GM19467 (cell line): ENCODE measurements at regions not wholly inside any gene's neighbourhood (a gene's known extent, or its start where the extent isn't known, plus 50 kb on each side); places are given as distances from the start of the nearest gene placed in this dataset.
A peak's percentile ranks its signal among the peaks of the same experiment; 100 is the strongest.
"Not testable (repeated sequence)": the region's sequence is repeated elsewhere in the genome, so short reads cannot be mapped to it uniquely, and the experiment has no call there.

ENCODE experiments used
- ATAC-seq: cut with Tn5 transposase; IDR thresholded peaks from one replicate; pipeline ENCODE4 v1.9.1; 2021; ENCODE audit warnings: mild to moderate bottlenecking, moderate library complexity; ENCODE audit not compliant: unreplicated experiment

DNA sequence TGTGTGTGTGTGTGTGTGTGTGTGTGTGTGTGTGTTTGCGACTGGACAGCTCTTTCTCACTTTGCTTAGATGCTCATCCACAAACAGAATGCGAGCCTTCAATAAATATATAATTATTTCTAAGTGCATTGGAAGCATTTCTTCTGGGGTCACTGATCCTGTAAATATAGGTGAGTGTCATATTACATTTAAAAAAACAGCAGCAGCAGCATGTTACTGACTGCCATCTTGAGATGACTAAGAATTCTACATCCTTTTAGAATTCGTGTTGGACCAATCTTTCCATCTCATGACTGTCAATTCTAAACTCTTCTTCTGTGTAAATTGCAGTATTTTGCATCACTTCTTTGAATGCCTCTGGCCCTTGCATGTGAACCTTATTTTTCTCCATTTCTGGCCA, 238.0 kb upstream of the DDI1 start:
- ATAC-seq: no peak

DNA sequence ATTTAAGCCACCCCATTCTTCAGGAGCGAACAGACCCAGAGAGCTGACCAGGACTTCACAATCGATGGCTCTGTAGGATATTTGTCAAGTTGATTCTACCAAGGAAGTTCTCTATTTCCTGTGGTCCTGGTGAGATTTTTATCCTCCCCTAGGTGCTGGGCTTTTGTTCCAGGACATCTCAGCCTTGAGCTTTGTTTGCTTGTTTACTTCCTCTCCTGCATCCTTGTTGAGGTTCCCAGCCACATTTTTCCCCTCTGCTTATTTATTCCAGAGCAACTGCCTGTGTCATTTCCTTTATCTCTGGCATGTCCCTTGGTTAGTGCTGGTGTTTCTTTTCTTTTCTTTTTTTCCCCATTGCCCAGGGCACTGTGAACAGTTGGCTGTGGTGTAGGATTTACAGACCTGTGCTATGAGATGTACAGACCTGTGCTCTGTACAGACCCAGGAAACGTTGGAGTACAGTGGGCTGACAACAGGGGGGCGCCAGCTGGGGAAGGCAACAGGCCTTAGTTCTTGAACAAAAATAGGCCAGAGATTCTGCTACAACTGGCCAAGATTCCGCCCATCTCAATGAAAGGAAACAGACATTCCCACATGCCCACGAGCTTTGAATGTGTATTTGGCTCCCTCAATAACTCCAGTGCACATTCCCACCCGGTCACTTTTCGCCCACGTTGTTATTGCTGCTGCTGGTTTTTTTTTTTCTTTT, 235.9 kb upstream of the DDI1 start:
- ATAC-seq: no peak

GRCh38 chr11:103803062-103803461, 233.4 kb upstream of the DDI1 start:
- no peak for ATAC-seq

- no peak for ATAC-seq
Observed at GRCh38 chr11:103805688-103806009, 230.8 kb upstream of the DDI1 start.

DNA sequence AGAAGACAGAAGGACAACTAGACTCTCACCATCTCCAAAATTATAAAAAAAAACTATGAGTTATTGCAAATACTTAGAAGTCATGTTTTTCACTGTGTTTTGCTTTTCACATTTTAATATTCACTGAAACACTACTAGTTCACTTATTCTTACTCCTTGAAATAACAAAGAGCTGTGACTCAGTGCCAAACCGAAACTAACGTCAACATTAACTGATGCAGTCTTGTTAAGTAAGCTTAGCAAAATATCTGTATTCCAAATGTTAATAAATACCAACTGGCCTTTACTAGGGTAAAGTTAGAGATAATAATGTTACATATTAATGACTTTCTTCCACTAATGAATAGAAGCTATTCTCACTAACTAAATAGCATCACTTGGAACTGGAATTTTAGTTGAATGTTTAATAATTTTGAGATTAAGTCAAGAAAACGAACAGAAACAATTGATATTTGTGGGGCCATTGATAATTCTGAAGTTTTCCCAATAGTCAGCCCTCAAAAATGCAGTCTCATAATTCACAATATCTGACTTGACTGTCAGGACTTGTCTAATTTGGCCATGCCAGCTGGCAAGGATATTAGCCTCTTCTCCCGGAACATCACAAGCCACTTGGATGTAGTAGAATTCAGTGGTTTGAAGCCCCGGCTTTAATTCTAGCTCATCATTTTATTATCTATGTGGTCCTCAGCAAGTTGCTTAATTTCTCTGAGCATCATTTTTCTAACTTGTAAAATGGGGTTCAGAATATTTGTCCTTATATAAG, 230.1 kb upstream of the DDI1 start:
- peak; percentile 60 for ATAC-seq

GRCh38 chr11:103807806-103808205, 228.6 kb upstream of the DDI1 start:
- no peak for ATAC-seq

- ATAC-seq: no peak
Observed at GRCh38 chr11:103808252-103808651, 228.2 kb upstream of the DDI1 start.

DNA sequence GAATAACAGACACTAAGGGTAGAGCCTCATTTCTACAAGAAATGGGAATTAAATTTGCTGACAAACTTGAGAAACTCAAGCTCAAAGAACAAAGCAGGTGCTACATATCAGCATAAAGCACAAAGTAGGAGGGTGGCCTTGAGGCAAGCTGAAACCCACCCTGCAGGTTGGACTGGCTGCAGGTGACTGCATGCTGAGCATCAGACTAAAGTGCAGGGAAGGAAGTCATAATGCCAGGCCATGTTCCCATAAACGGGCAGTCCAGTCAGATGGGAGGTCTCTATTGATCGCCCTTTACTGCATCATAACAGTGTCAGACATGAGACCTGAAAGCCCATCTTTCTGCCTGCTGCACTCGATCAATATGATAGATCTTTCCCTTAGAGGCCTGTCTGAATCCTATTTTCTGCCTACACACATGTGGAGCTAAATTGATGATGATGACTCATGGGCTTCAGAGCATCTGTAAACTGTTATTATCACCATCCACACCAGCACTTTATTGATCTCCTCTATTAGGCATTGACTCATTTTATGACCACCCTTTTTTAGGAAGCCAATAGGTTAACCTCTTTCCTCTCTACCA, 224.5 kb upstream of the DDI1 start:
- no peak for ATAC-seq

GRCh38 chr11:103812680-103813079, 223.8 kb upstream of the DDI1 start:
- ATAC-seq: no peak

- not testable (repeated sequence) for ATAC-seq
Observed at GRCh38 chr11:103820345-103820744, 216.1 kb upstream of the DDI1 start.

GRCh38 chr11:103824116-103824515, 212.3 kb upstream of the DDI1 start:
- ATAC-seq: no peak

DNA sequence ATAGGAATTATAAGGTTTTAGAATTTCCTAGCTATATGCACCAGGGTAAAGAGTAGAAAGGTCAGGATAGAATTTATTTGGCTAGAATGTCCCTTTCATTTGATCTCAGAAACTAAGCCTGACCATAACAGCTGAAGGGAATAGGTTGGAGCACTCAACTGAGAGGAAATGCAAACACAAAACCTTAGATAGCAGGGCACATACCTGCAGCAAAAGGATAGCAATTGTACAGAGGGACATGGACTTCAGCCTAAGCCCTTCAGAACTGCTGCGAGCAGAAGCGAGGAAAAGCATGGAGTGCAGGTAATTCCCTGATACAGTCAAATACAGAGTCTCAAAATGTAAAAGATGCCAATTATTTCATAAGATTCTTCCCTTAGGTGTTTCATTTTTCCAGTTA, 211.0 kb upstream of the DDI1 start:
- ATAC-seq: no peak

- no peak for ATAC-seq
Observed at GRCh38 chr11:103826856-103827255, 209.6 kb upstream of the DDI1 start.

- ATAC-seq: no peak
Observed at GRCh38 chr11:103829596-103829995, 206.8 kb upstream of the DDI1 start.

DNA sequence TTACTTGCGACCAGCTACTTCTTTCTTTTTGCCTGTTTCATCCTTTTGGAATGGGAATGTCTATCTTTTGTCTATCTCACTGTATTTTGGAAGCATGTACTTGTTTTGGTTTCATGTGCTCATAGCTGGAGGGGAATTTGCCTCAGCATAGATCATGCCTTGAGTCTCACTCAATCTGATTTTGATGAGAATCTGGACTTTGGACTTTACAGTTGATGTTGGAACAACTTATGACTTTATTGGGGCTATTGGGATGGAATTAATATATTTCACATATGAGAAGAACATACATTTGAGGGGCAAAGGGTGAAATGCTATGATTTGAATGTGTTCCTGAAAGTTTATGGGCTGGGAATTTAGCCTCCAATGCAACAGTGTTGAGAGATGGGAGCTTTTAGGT, 206.2 kb upstream of the DDI1 start:
- ATAC-seq: no peak

- ATAC-seq: no peak
Observed at GRCh38 chr11:103832762-103833161, 203.7 kb upstream of the DDI1 start.

DNA sequence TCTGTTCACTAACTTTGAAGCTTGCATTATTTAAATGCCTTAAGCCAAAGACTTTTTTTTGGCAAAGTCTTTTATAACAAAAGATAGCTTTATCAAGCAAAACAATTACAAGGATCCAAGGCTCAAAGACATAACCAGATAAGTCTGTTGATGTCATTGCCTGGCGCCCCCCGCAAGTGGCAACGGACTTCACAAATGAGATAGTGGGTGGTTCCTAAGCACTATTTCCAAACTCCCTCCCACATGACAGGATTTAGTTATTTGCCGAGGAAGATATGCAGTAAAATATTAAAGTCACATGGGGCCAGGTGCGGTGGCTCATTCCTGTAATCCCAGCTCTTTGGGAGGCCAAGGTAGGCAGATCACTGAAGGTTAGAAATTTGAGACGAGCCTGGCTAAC, 194.2 kb upstream of the DDI1 start:
- no peak for ATAC-seq

- ATAC-seq: no peak
Observed at GRCh38 chr11:103842795-103843194, 193.6 kb upstream of the DDI1 start.

DNA sequence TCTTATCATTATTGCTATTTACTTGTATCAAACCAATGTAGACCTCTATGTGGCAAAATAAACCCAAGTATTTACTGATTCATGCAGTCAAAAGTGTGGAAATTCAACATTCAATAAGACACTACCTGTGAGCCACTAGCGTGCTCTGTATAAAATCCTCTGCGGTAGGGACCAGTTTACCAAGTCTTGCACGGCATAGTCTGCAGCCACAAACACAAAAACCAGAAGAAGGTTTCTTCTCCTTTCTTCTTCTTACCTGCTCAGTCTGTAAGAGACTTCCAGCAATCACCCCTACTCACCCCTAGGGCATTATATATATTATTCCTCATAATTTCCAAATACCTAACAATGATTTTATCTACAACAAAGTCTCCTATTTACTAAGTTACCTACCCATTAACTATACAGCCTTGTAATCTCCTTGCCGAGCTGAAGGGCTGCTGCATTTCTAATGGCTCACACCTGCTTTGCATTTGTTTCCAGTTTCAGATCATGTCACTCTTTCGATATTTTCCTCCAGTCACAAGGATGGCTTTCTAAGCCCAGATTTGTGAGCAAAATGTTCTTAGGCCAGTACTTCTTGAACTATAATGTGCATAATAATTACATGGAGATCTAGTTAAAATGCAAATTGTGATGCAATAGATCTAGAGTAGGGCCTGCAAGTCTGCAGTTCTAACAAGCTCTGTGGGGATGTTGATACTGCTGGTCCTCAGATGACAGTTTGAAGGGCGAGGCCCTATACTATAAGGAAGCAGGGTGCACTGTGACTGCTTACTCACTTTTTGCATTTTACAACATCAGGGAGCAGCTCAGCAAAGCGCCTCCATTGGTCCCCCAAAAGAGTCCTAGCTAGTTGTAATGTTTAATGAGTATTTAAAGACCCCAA, 191.9 kb upstream of the DDI1 start:
- peak; percentile 97 for ATAC-seq

GRCh38 chr11:103845331-103845730, 191.1 kb upstream of the DDI1 start:
- ATAC-seq: no peak

DNA sequence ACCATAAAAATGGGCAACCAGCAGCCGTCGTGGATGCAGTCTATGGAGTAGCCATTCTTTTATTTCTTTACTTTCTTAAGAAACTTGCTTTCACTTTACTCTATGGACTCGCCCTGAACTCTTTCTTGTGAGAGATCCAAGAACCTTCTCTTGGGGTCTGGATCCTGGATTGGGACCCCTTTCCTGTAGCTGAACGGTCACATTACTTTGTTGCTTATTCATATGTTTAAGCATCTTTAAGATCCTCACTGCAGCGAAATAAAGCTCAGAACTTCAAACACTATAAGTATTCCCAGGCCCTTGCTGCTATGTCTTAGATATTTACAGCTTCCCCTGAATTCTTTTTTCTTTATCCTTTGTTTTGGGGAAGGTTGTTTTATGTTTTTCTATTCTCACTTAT, 187.8 kb upstream of the DDI1 start:
- no peak for ATAC-seq
